ENCODE measurements at regions not wholly inside any gene's neighbourhood (a gene's known extent, or its start where the extent isn't known, plus 50 kb on each side); places are given as distances from the start of the nearest gene placed in this dataset.

GRCh38 chr2:58893656-58894351 is 652.7 kb upstream of the FANCL start:
- no TSS peak for BruUV-seq (replicated peaks)
- no peak for DNase-seq (ENCODE audit: low read depth, low spot score)
- Histone ChIP-seq H2AFZ (ENCODE audit: control insufficient read depth, low read depth, low read length) (no peak overlapping the region), H3K36me3 (ENCODE audit: control insufficient read depth in 2 of 2, insufficient read depth in 2 of 2, low read length in 1 of 2) (no peaks in the 10 kb centered on the region), H3K27me3 (replicated peaks in 1 of 2; ENCODE audit: control insufficient read depth in 2 of 2, insufficient read depth in 2 of 2, low read length in 1 of 2) (no peaks in the 10 kb centered on the region; a peak in 1 of 4 replicates), H3K4me3 (no peak overlapping the region), H3K4me2 (ENCODE audit: control insufficient read depth, insufficient read depth) (no peak overlapping the region), H3K4me1 (ENCODE audit: control insufficient read depth, insufficient read depth, low read length) (no peaks in the 10 kb centered on the region), H4K20me1 (ENCODE audit: control insufficient read depth, insufficient read depth) (no peaks in the 10 kb centered on the region), H3K79me2 (ENCODE audit: control insufficient read depth, insufficient read depth, low read length) (no peaks in the 10 kb centered on the region), H3K27ac (ENCODE audit: control insufficient read depth, insufficient read depth) (no peak overlapping the region), H3K9me3 (replicated peaks; ENCODE audit: control insufficient read depth, insufficient read depth, low read length) (no peaks in the 10 kb centered on the region), H3K9ac (ENCODE audit: control insufficient read depth, insufficient read depth, low read length) (no peak overlapping the region)
- SMC1A ChIA-PET (ENCODE audit: uncharacterized antibody, unreplicated experiment) = no interaction called here
- no peak for ATAC-seq
- no peak for TF ChIP-seq POLR2AphosphoS5 (IDR thresholded peaks at IDR 0.05; ENCODE audit: low read length)
- no peak for TF ChIP-seq PML (IDR thresholded peaks at IDR 0.05; ENCODE audit: low read length)
- no peak for TF ChIP-seq CUX1 (IDR thresholded peaks at IDR 0.05; ENCODE audit: insufficient replicate concordance, low read depth, low read length)
- TF ChIP-seq TCF12 (IDR thresholded peaks at IDR 0.05; ENCODE audit: low read depth, low read length) = no peak
- TF ChIP-seq KLF5 (IDR thresholded peaks at IDR 0.05; ENCODE audit: partially characterized antibody) = no peak
- TF ChIP-seq SP1 (IDR thresholded peaks at IDR 0.05; ENCODE audit: low read depth, low read length) = no peak
- no peak for TF ChIP-seq STAT1 (conservative IDR thresholded peaks at IDR 0.05)
- TF ChIP-seq RAD21 (IDR thresholded peaks at IDR 0.05; ENCODE audit: insufficient read depth, low read depth, low read length) = no peak
- RAD21 ChIA-PET (ENCODE audit: unreplicated experiment) = no interaction called here
- 29% methylated on average over 14 of the region's 14 CpGs for whole genome bisulfite sequencing (ENCODE audit: insufficient coverage, insufficient replicate concordance, low lambda C conversion rate, missing lambda C conversion rate)
- in situ Hi-C loops (cut with MboI) = no loop called here
- FAIRE-seq = no peak
- POLR2A ChIA-PET = no interaction called here
- intact Hi-C loops (cut with micrococcal nuclease; ENCODE audit: unreplicated experiment) = no loop called here
- CTCF ChIA-PET = interaction anchor here (1.7 kb wide), 1 partner anchor 9 kb away, joined by 5 read pairs; no protein-coding TSS in a partner anchor

All from GM12878 (cell line).